ENCODE measurements at regions not wholly inside any gene's neighbourhood (a gene's known extent, or its start where the extent isn't known, plus 50 kb on each side); places are given as distances from the start of the nearest gene placed in this dataset.
A peak's percentile ranks its signal among the peaks of the same experiment; 100 is the strongest.
"Not testable (repeated sequence)": the region's sequence is repeated elsewhere in the genome, so short reads cannot be mapped to it uniquely, and the experiment has no call there.

DNA sequence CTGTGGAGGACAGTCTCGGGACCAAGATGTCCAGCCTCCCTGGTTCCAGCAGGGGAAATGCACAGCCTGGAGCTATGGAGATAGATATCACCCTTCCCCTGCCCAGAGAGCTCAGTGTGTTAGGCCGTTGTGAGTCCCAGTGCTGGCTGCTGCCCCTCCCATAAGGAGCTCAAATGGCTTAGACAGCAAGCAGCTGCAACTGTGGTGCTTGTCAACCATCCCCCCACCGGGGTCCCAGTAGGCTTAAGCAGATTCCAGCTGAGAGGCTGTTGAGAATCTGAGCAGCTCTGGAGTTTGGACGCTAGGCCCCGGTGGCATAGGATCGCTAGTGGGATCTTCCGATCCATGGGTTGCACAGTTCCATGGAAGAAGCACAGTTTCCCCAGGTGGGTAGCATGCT, 181.8 kb upstream of the POF1B start:
- TF ChIP-seq SUZ12 (IDR thresholded peaks at IDR 0.05) (no peak), ZNF384 (IDR thresholded peaks at IDR 0.05) (no peak), BHLHE40 (IDR thresholded peaks at IDR 0.05; ENCODE audit: borderline replicate concordance) (no peak), FOXK2 (IDR thresholded peaks at IDR 0.05) (no peak), L3MBTL2 (conservative IDR thresholded peaks at IDR 0.05) (no peak)
- POLR2A ChIA-PET, result no interaction called here
- CTCF ChIA-PET, result no interaction called here

DNA sequence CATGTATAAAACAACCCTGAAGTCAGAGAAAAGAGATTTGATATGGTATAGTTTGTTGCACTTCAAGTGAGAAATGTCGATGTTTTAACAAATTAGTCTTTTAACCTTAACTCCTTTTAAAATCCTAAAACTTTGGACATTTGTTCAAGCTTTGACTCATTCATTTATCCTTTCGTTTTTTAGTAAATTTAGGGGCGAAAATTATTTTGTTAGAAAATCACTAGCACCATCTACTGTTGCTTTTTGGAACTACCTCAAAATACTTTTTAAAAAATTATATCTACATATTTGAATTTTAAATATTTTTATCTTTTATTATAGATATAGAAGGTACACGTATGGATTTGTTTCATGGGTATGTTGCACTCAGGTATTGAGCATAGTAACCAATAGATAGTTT, 165.1 kb upstream of the POF1B start:
- ChIA-PET CTCF (no interaction called here), POLR2A (no interaction called here)
- TF ChIP-seq SUZ12 (IDR thresholded peaks at IDR 0.05) (no peak), L3MBTL2 (conservative IDR thresholded peaks at IDR 0.05) (no peak), ZNF384 (IDR thresholded peaks at IDR 0.05) (no peak), FOXK2 (IDR thresholded peaks at IDR 0.05) (no peak), SP1 (IDR thresholded peaks at IDR 0.05) (no peak), BHLHE40 (IDR thresholded peaks at IDR 0.05; ENCODE audit: borderline replicate concordance) (no peak), LEF1 (IDR thresholded peaks at IDR 0.05; ENCODE audit: borderline replicate concordance) (no peak), FOXM1 (IDR thresholded peaks at IDR 0.05; ENCODE audit: borderline replicate concordance) (no peak), TARDBP (IDR thresholded peaks at IDR 0.05) (no peak), CTBP1 (IDR thresholded peaks at IDR 0.05; ENCODE audit: borderline replicate concordance) (no peak), NFRKB (IDR thresholded peaks at IDR 0.05) (no peak)
- TF ChIP-seq, protein P1, sequence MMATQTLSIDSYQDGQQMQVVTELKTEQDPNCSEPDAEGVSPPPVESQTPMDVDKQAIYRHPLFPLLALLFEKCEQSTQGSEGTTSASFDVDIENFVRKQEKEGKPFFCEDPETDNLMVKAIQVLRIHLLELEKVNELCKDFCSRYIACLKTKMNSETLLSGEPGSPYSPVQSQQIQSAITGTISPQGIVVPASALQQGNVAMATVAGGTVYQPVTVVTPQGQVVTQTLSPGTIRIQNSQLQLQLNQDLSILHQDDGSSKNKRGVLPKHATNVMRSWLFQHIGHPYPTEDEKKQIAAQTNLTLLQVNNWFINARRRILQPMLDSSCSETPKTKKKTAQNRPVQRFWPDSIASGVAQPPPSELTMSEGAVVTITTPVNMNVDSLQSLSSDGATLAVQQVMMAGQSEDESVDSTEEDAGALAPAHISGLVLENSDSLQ (IDR thresholded peaks at IDR 0.05), result no peak
- DNase-seq (ENCODE audit: extremely low spot score), result no peak

More for the DNA sequence above, 181.8 kb upstream of the POF1B start:
- DNase-seq (ENCODE audit: extremely low spot score), result no peak

- ChIA-PET CTCF (no interaction called here), POLR2A (no interaction called here)
- no peak for DNase-seq (ENCODE audit: extremely low spot score)
- TF ChIP-seq CTBP1 (IDR thresholded peaks at IDR 0.05; ENCODE audit: borderline replicate concordance) (no peak), TARDBP (IDR thresholded peaks at IDR 0.05) (no peak), L3MBTL2 (conservative IDR thresholded peaks at IDR 0.05) (no peak), ZNF384 (IDR thresholded peaks at IDR 0.05) (no peak), SUZ12 (IDR thresholded peaks at IDR 0.05) (no peak), LEF1 (IDR thresholded peaks at IDR 0.05; ENCODE audit: borderline replicate concordance) (no peak), HDGF (IDR thresholded peaks at IDR 0.05; ENCODE audit: borderline replicate concordance) (no peak), BHLHE40 (IDR thresholded peaks at IDR 0.05; ENCODE audit: borderline replicate concordance) (no peak), ARNT (IDR thresholded peaks at IDR 0.05) (no peak), SP1 (IDR thresholded peaks at IDR 0.05) (no peak), ELF4 (IDR thresholded peaks at IDR 0.05) (no peak), FOXK2 (IDR thresholded peaks at IDR 0.05) (no peak), FOXM1 (IDR thresholded peaks at IDR 0.05; ENCODE audit: borderline replicate concordance) (no peak), FOXA1 (IDR thresholded peaks at IDR 0.05) (no peak), NFRKB (IDR thresholded peaks at IDR 0.05) (no peak)
- TF ChIP-seq, protein P1 (IDR thresholded peaks at IDR 0.05), result no peak
These were observed 164.4 kb upstream of the POF1B start for GRCh38 chrX:85543866-85544265.

DNA sequence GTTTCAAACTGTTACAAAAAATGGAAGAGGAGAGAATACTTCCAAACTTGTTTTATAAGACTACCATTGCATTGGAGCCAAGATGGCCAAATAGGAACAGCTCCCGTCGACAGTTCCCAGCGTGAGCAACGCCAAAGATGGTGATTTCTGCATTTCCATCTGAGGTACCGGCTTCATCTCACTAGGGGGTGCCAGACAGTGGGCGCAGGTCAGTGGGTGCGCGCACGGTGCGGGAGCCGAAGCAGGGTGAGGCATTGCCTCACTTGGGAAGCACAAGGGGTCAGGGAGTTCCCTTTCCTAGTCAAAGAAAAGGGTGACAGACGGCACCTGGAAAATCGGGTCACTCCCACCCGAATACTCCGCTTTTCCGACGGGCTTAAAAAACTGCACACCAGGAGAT, 149.7 kb upstream of the POF1B start:
- DNase-seq (ENCODE audit: extremely low spot score); POLR2A ChIA-PET: not testable (repeated sequence)
- peak; percentile 33; the same call in 1 of the 2 replicates for TF ChIP-seq L3MBTL2 (conservative IDR thresholded peaks at IDR 0.05)
- CTCF ChIA-PET, result interaction anchor here (0.6 to 0.7 kb wide), 2 partner anchors 13 to 420 kb away, joined by 3 read pairs; no protein-coding TSS in a partner anchor

DNA sequence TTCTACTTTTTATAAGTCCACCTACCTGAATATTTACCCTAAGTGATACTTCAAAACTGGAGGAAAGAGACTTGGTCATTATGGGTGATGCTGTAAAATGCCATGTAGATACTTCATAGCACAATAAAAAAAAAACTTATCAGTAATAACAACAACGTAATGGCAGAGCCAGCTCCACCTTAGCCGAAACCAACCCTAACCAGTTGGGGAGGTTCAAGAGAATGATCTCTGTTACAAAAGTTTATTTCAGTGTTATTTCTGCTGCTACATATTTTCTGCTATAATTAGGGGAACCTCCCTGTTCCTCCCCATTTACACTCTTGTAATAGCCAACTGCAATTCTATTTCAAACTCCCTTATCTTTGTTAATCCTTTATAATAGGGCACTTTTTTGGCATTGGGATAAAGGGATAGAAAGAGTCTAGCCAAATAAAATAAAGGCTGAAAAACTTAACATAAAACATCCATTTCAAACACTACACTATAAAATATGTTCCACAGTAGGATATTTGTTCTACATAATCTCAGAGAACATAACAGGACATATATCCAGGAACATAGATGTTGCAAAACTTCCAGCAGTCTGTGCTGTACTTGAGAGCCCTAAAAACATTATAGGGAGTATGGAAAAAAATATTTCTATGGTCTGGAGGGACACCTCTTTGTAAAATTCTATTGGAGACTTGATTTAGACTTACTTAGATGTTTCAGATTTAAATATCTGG, 138.7 kb upstream of the POF1B start:
- ChIA-PET POLR2A (no interaction called here), CTCF (no interaction called here)
- no peak for DNase-seq (ENCODE audit: extremely low spot score)
- TF ChIP-seq ZNF384 (IDR thresholded peaks at IDR 0.05), result no peak
- TF ChIP-seq ELF4 (IDR thresholded peaks at IDR 0.05), result no peak
- TF ChIP-seq SP1 (IDR thresholded peaks at IDR 0.05), result no peak
- no peak for TF ChIP-seq FOXM1 (IDR thresholded peaks at IDR 0.05; ENCODE audit: borderline replicate concordance)
- TF ChIP-seq BHLHE40 (IDR thresholded peaks at IDR 0.05; ENCODE audit: borderline replicate concordance), result no peak
- TF ChIP-seq SUZ12 (IDR thresholded peaks at IDR 0.05), result no peak
- no peak for TF ChIP-seq HDGF (IDR thresholded peaks at IDR 0.05; ENCODE audit: borderline replicate concordance)
- no peak for TF ChIP-seq CTBP1 (IDR thresholded peaks at IDR 0.05; ENCODE audit: borderline replicate concordance)
- no peak for TF ChIP-seq NFRKB (IDR thresholded peaks at IDR 0.05)
- no peak for TF ChIP-seq TARDBP (IDR thresholded peaks at IDR 0.05)
- TF ChIP-seq, protein P1 (IDR thresholded peaks at IDR 0.05), result no peak
- no peak for TF ChIP-seq LEF1 (IDR thresholded peaks at IDR 0.05; ENCODE audit: borderline replicate concordance)
- TF ChIP-seq FOXK2 (IDR thresholded peaks at IDR 0.05), result no peak
- TF ChIP-seq ARNT (IDR thresholded peaks at IDR 0.05), result no peak
- no peak for TF ChIP-seq L3MBTL2 (conservative IDR thresholded peaks at IDR 0.05)
- TF ChIP-seq FOXA1 (IDR thresholded peaks at IDR 0.05), result no peak

DNA sequence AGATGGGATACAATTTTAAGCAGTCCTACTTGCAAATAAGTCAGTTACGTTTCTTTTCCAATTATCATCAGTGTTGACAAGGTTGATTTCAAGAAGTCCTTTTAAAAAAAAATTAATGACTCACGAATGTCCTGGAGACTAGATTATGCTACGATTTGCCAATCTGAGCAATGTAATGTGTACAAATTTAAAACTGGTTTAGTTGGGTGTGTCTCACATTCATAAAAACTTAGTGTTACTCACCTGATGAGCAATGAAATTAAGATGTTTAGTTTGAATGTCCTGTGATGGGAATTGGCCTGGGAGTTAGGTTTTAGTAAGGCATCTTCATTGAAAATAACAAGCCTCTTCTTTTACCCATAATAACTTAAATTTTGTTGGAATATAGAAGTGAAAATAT, 136.7 kb upstream of the POF1B start:
- ChIA-PET CTCF (no interaction called here), POLR2A (no interaction called here)
- no peak for TF ChIP-seq SUZ12 (IDR thresholded peaks at IDR 0.05)
- TF ChIP-seq L3MBTL2 (conservative IDR thresholded peaks at IDR 0.05), result no peak
- no peak for TF ChIP-seq HDGF (IDR thresholded peaks at IDR 0.05; ENCODE audit: borderline replicate concordance)
- TF ChIP-seq ELF4 (IDR thresholded peaks at IDR 0.05), result no peak
- TF ChIP-seq CTBP1 (IDR thresholded peaks at IDR 0.05; ENCODE audit: borderline replicate concordance), result no peak
- no peak for TF ChIP-seq SP1 (IDR thresholded peaks at IDR 0.05)
- no peak for TF ChIP-seq FOXA1 (IDR thresholded peaks at IDR 0.05)
- no peak for TF ChIP-seq NFRKB (IDR thresholded peaks at IDR 0.05)
- no peak for TF ChIP-seq FOXM1 (IDR thresholded peaks at IDR 0.05; ENCODE audit: borderline replicate concordance)
- TF ChIP-seq ARNT (IDR thresholded peaks at IDR 0.05), result no peak
- TF ChIP-seq TARDBP (IDR thresholded peaks at IDR 0.05), result no peak
- no peak for TF ChIP-seq ZNF384 (IDR thresholded peaks at IDR 0.05)
- TF ChIP-seq FOXK2 (IDR thresholded peaks at IDR 0.05), result no peak
- TF ChIP-seq BHLHE40 (IDR thresholded peaks at IDR 0.05; ENCODE audit: borderline replicate concordance), result no peak
- TF ChIP-seq, protein P1 (IDR thresholded peaks at IDR 0.05), result no peak
- no peak for TF ChIP-seq LEF1 (IDR thresholded peaks at IDR 0.05; ENCODE audit: borderline replicate concordance)
- DNase-seq (ENCODE audit: extremely low spot score), result no peak

All from HEK293T (cell line).